ENCODE measurements at regions not wholly inside any gene's neighbourhood (a gene's known extent, or its start where the extent isn't known, plus 50 kb on each side); places are given as distances from the start of the nearest gene placed in this dataset.

GRCh38 chr4:14708574-14708973, 293.7 kb upstream of the CPEB2 start:
- no peak overlapping the region for H3K4me3 ChIP-seq (ENCODE audit: low read depth, low read length)
- DNase-seq = no peak
- no peaks in the 10 kb centered on the region for H3K27me3 ChIP-seq (ENCODE audit: insufficient read depth, low read depth, severe bottlenecking)
- no peak overlapping the region for H3K27ac ChIP-seq
- H3K36me3 ChIP-seq = no peaks in the 10 kb centered on the region
- H3K9me3 ChIP-seq (ENCODE audit: severe bottlenecking) = no peaks in the 10 kb centered on the region
- TF ChIP-seq CTCF (IDR thresholded peaks at IDR 0.05; ENCODE audit: low read depth, low read length) = no peak

DNA sequence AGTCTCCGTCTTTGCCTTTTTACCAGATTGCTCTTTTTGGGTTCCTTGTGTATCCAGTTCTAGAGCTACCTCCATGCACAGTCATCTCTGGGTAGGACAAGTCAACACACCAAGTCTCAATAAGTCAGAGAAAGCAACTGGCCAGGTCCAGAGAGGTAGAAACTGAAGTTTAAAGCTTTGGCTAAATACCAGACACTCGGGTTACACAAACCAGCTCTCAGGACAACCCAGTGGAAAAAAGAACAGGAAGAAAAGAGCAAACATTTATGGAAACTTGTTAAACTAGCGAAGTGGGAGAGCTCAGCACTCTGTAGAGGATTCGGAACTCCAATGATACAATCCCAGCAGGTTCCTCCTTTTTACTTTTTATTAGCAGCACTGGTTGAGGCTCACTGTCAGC, 291.0 kb upstream of the CPEB2 start:
- no peaks in the 10 kb centered on the region for H3K36me3 ChIP-seq
- no peaks in the 10 kb centered on the region for H3K27me3 ChIP-seq (ENCODE audit: insufficient read depth, low read depth, severe bottlenecking)
- no peak overlapping the region for H3K27ac ChIP-seq
- TF ChIP-seq CTCF (IDR thresholded peaks at IDR 0.05; ENCODE audit: low read depth, low read length) = no peak
- no peak overlapping the region for H3K4me3 ChIP-seq (ENCODE audit: low read depth, low read length)
- no peaks in the 10 kb centered on the region for H3K9me3 ChIP-seq (ENCODE audit: severe bottlenecking)
- DNase-seq = no peak

DNA sequence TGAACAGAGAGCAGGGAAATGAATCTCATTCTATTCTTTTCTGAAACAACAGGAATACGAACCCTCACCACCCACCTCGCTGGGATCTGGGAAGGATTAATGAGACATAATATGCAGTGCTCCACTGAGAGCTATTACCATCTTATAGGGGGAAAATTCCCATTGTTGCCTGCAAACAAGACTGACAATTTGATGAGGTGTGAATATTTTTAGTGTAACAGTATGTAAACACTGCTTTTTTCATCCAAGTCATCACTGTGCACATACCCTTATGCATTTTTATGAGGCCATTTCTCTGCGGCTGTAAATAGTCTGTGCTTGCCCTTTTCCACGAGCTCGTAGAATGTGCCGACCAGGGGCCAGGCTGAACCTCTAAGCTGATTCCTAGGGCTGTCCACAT, 285.6 kb upstream of the CPEB2 start:
- H3K27ac ChIP-seq = no peak overlapping the region
- no peaks in the 10 kb centered on the region for H3K36me3 ChIP-seq
- no peak for TF ChIP-seq CTCF (IDR thresholded peaks at IDR 0.05; ENCODE audit: low read depth, low read length)
- no peak for DNase-seq
- H3K27me3 ChIP-seq (ENCODE audit: insufficient read depth, low read depth, severe bottlenecking) = no peaks in the 10 kb centered on the region
- H3K9me3 ChIP-seq (ENCODE audit: severe bottlenecking) = no peaks in the 10 kb centered on the region
- H3K4me3 ChIP-seq (ENCODE audit: low read depth, low read length) = no peak overlapping the region

GRCh38 chr4:14719053-14719452, 283.2 kb upstream of the CPEB2 start:
- Histone ChIP-seq H3K36me3 (no peaks in the 10 kb centered on the region), H3K9me3 (ENCODE audit: severe bottlenecking) (no peaks in the 10 kb centered on the region), H3K4me3 (ENCODE audit: low read depth, low read length) (no peak overlapping the region), H3K27me3 (ENCODE audit: insufficient read depth, low read depth, severe bottlenecking) (no peaks in the 10 kb centered on the region), H3K27ac (no peak overlapping the region)
- DNase-seq = no peak
- no peak for TF ChIP-seq CTCF (IDR thresholded peaks at IDR 0.05; ENCODE audit: low read depth, low read length)

- Histone ChIP-seq H3K36me3 (no peaks in the 10 kb centered on the region), H3K27me3 (ENCODE audit: insufficient read depth, low read depth, severe bottlenecking) (no peaks in the 10 kb centered on the region), H3K4me3 (ENCODE audit: low read depth, low read length) (no peak overlapping the region), H3K9me3 (ENCODE audit: severe bottlenecking) (no peaks in the 10 kb centered on the region), H3K27ac (no peak overlapping the region)
- TF ChIP-seq CTCF (IDR thresholded peaks at IDR 0.05; ENCODE audit: low read depth, low read length) = no peak
- no peak for DNase-seq
Measured at GRCh38 chr4:14726441-14726840, 275.8 kb upstream of the CPEB2 start.

DNA sequence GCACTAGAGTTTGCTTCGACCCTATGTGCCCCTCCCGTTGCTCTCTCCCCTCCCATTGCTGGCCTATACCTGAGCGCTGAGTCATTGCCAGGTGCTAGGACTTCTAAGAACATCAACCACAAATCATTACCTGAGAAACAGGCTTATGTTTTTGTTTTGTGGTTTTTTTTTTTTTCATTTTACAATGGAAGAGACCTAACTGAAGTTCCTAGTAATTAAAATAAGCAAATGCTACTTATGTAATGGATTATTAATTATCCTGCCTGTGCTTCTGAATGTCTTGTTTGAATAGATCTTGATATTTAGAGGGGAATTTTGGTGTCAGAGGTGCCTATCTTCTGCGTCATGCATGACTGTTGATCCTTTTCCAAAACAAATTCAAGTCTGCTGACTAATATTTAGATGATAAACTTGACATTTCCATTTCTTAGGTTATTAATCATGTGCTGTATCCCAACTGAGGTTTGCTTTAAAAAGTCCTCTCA, 275.4 kb upstream of the CPEB2 start:
- no peak for TF ChIP-seq CTCF (IDR thresholded peaks at IDR 0.05; ENCODE audit: low read depth, low read length)
- Histone ChIP-seq H3K4me3 (ENCODE audit: low read depth, low read length) (no peak overlapping the region), H3K27me3 (ENCODE audit: insufficient read depth, low read depth, severe bottlenecking) (no peaks in the 10 kb centered on the region), H3K27ac (no peak overlapping the region), H3K36me3 (no peaks in the 10 kb centered on the region), H3K9me3 (ENCODE audit: severe bottlenecking) (no peaks in the 10 kb centered on the region)
- DNase-seq = no peak
